ENCODE measurements at regions not wholly inside any gene's neighbourhood (a gene's known extent, or its start where the extent isn't known, plus 50 kb on each side); places are given as distances from the start of the nearest gene placed in this dataset.

DNA sequence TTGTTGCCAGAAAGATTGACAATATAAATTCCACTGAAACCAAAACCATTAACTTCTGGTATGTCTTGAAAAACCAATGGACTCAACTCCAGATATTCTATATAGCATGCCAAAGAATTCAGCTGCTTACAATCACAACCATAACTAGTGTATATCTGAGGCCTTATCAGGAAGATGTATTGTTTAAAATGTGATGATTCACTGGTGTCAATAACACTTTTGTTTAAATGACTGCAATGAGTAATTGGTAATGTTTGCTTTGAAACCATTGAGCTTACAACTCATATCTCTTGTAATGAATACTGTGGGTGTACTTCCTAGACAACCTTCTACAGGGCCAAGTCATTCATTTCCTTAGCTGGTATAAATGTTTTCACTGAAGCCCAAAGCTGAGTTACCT is 727.9 kb upstream of the KCND2 start:
- Histone ChIP-seq H3K27me3 (ENCODE audit: control insufficient read depth in 3 of 3, insufficient read depth in 3 of 3, low read length in 2 of 3) (no peaks in the 10 kb centered on the region), H3K27ac (ENCODE audit: low read depth in 1 of 2, low read length in 1 of 2) (no peak overlapping the region), H3K4me1 (ENCODE audit: control insufficient read depth in 5 of 5, insufficient read depth in 5 of 5, low read length in 5 of 5) (no peaks in the 10 kb centered on the region), H3K4me3 (no peak overlapping the region), H3K36me3 (ENCODE audit: control insufficient read depth in 4 of 4, insufficient read depth in 4 of 4, low read length in 4 of 4) (no peaks in the 10 kb centered on the region), H3K9ac (ENCODE audit: insufficient read depth in 1 of 2, low read length in 2 of 2) (no peak overlapping the region), H3K9me3 (ENCODE audit: control insufficient read depth in 4 of 4, insufficient read depth in 3 of 4, low read length in 3 of 4) (no peaks in the 10 kb centered on the region)
- ATAC-seq (ENCODE audit: insufficient read depth, low FRiP score) (no peak), DNase-seq (no peak)
- TF ChIP-seq CTCF (IDR thresholded peaks at IDR 0.05; ENCODE audit: control extremely low read depth, extremely low read depth), result no peak

DNA sequence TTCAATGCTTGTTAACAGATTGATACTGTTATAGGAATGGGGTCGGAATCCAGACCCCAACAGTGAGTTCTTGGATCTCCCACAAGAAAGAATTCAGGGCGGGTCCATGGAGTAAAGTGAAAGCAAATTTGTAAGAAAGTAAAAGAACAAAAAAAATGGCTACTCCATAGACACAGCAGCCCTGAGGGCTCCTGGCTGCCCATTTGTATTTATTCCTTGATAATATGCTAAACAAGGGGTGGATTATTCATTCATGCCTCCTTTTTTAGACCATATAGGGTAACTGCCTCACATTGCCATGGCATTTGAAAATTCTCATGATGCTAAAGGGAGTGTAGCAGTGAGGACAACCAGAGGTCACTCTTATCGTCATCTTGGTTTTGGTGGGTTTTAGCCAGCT is 717.2 kb upstream of the KCND2 start:
- 87 to 88% methylated on average over 3 of the region's 3 CpGs for WGBS, 2 donors
- TF ChIP-seq CTCF (IDR thresholded peaks at IDR 0.05; ENCODE audit: control extremely low read depth, extremely low read depth), result no peak
- no peak for ATAC-seq (ENCODE audit: insufficient read depth, low FRiP score)

DNA sequence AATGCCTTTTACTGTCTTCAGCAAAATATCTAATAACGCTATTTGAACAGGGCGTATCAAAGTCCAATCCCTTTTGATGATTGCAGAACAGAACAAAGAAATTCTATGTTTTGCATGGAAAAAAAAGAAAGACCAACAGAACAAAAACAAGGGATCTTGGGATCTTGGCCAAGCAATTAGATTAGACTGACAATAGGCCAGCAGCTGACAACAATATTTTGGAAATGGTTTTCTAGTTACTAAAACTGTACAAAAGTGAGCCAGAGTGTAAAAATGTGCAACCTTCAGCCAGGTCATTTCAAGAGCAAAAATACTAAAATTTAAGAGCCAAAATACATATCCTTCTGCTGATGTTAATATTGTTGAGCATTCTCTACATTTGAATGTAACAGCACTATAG is 716.5 kb upstream of the KCND2 start:
- DNase-seq (no peak), ATAC-seq (ENCODE audit: insufficient read depth, low FRiP score) (no peak)
- no peaks in the 10 kb centered on the region for H3K9me3 ChIP-seq (ENCODE audit: control insufficient read depth in 4 of 4, insufficient read depth in 3 of 4, low read length in 3 of 4)
- no peak for TF ChIP-seq CTCF (IDR thresholded peaks at IDR 0.05; ENCODE audit: control extremely low read depth, extremely low read depth)
- no peaks in the 10 kb centered on the region for H3K36me3 ChIP-seq (ENCODE audit: control insufficient read depth in 4 of 4, insufficient read depth in 4 of 4, low read length in 4 of 4)
- H3K9ac ChIP-seq (ENCODE audit: insufficient read depth in 1 of 2, low read length in 2 of 2), result no peak overlapping the region
- no peak overlapping the region for H3K27ac ChIP-seq (ENCODE audit: low read depth in 1 of 2, low read length in 1 of 2)
- WGBS, 2 donors, result 94 to 96% methylated on average over 2 of the region's 2 CpGs
- H3K27me3 ChIP-seq (ENCODE audit: control insufficient read depth in 3 of 3, insufficient read depth in 3 of 3, low read length in 2 of 3), result no peaks in the 10 kb centered on the region
- no peak overlapping the region for H3K4me3 ChIP-seq
- no peaks in the 10 kb centered on the region for H3K4me1 ChIP-seq (ENCODE audit: control insufficient read depth in 5 of 5, insufficient read depth in 5 of 5, low read length in 5 of 5)

More for the DNA sequence above, 717.2 kb upstream of the KCND2 start:
- H3K9me3 ChIP-seq (ENCODE audit: control insufficient read depth in 4 of 4, insufficient read depth in 3 of 4, low read length in 3 of 4), result no peaks in the 10 kb centered on the region
- H3K27ac ChIP-seq (ENCODE audit: low read depth in 1 of 2, low read length in 1 of 2), result no peak overlapping the region
- no peak for DNase-seq
- H3K4me3 ChIP-seq, result no peak overlapping the region
- H3K4me1 ChIP-seq (ENCODE audit: control insufficient read depth in 5 of 5, insufficient read depth in 5 of 5, low read length in 5 of 5), result no peaks in the 10 kb centered on the region
- H3K36me3 ChIP-seq (ENCODE audit: control insufficient read depth in 4 of 4, insufficient read depth in 4 of 4, low read length in 4 of 4), result no peaks in the 10 kb centered on the region
- H3K9ac ChIP-seq (ENCODE audit: insufficient read depth in 1 of 2, low read length in 2 of 2), result no peak overlapping the region
- H3K27me3 ChIP-seq (ENCODE audit: control insufficient read depth in 3 of 3, insufficient read depth in 3 of 3, low read length in 2 of 3), result no peaks in the 10 kb centered on the region

DNA sequence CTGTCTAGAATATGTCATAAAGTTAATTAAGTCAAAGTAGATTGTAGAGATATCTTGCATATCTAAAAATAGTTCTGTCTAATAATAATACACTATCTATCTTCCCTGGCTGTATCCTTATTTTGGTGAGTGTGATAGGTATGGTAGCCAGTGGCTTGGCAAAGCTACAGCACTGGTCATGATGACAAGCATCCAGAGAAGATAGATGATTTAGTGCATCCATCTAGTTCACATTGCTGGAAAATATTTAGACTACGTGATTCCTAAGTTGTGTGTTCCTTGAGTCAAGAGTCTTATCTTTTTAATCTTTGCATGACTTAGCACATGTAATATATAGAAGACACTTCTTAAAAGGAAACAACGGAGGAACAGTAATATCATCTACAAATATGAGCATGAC is 711.2 kb upstream of the KCND2 start:
- no peaks in the 10 kb centered on the region for H3K4me1 ChIP-seq (ENCODE audit: control insufficient read depth in 5 of 5, insufficient read depth in 5 of 5, low read length in 5 of 5)
- H3K27me3 ChIP-seq (ENCODE audit: control insufficient read depth in 3 of 3, insufficient read depth in 3 of 3, low read length in 2 of 3), result no peaks in the 10 kb centered on the region
- 65 to 77% methylated on average over 2 of the region's 2 CpGs for WGBS, 2 donors
- no peaks in the 10 kb centered on the region for H3K9me3 ChIP-seq (ENCODE audit: control insufficient read depth in 4 of 4, insufficient read depth in 3 of 4, low read length in 3 of 4)
- ATAC-seq (ENCODE audit: insufficient read depth, low FRiP score) (no peak), DNase-seq (no peak)
- no peak overlapping the region for H3K27ac ChIP-seq (ENCODE audit: low read depth in 1 of 2, low read length in 1 of 2)
- no peak overlapping the region for H3K4me3 ChIP-seq
- TF ChIP-seq CTCF (IDR thresholded peaks at IDR 0.05; ENCODE audit: control extremely low read depth, extremely low read depth), result no peak
- H3K9ac ChIP-seq (ENCODE audit: insufficient read depth in 1 of 2, low read length in 2 of 2), result no peak overlapping the region
- no peaks in the 10 kb centered on the region for H3K36me3 ChIP-seq (ENCODE audit: control insufficient read depth in 4 of 4, insufficient read depth in 4 of 4, low read length in 4 of 4)
